ENCODE measurements at regions not wholly inside any gene's neighbourhood (a gene's known extent, or its start where the extent isn't known, plus 50 kb on each side); places are given as distances from the start of the nearest gene placed in this dataset.

- TF ChIP-seq CTCF (IDR thresholded peaks at IDR 0.05) (no peak), POLR2A (IDR thresholded peaks at IDR 0.05) (no peak)
These were observed 148.9 kb upstream of the GPR12 start for GRCh38 chr13:26909477-26909876.
